T-cell (primary cell): ENCODE measurements at regions not wholly inside any gene's neighbourhood (a gene's known extent, or its start where the extent isn't known, plus 50 kb on each side); places are given as distances from the start of the nearest gene placed in this dataset.

Source experiments
- ATAC-seq, 4 experiments: fragments of 200-7000 bp in 3 of 4; fragments of 150-1000 bp in 1 of 4; cut with Tn5 transposase; replicated peaks in 1 of 4; 1 replicate in 3 of 4; 2 replicates in 1 of 4; pipeline ENCODE4 v1.10.0; 2021; ENCODE audit warnings: moderate library complexity in 3 of 4, mild to moderate bottlenecking in 2 of 4, moderate number of reproducible peaks in 1 of 4
- CTCF ChIA-PET, 2 donors: fragments of 300-600 bp; sonication (Branson Sonifier 250); formaldehyde crosslinking; loops; one replicate each; lab custom pipeline; 2022; ENCODE audit warnings: antibody characterized with exemption in 2 of 2; lab: Charles Lee
- POLR2A ChIA-PET, 2 donors: fragments of 300-600 bp; sonication (Branson Sonifier 250); formaldehyde crosslinking; loops; one replicate each; lab custom pipeline; 2022; ENCODE audit warnings: antibody characterized with exemption in 2 of 2; lab: Charles Lee
- DNase-seq, 35 experiments: peaks; one replicate each; pipeline versions ENCODE4 v3.0.0 to v3.0.0-alpha.2; 2013 to 2023
- H3K27ac ChIP-seq: one replicate; pipeline ENCODE4 v1.5.1; 2013; ENCODE audit warnings: low read length
- H3K27me3 ChIP-seq, 2 experiments: replicated peaks in 1 of 2; 1 replicate in 1 of 2; 2 replicates in 1 of 2; pipeline versions ENCODE4 v1.6.1 to v1.7.0; 2013; ENCODE audit warnings: low read length in 1 of 2, mixed read lengths in 1 of 2; ENCODE audit not compliant: control insufficient read depth in 2 of 2, insufficient read depth in 2 of 2; ENCODE audit errors: extremely low read depth in 1 of 2
- H3K36me3 ChIP-seq, 2 donors: 1 replicate in 1 of 2; 2 replicates in 1 of 2; pipeline versions ENCODE4 v1.6.1 to v1.7.0; 2013; ENCODE audit warnings: low read length in 1 of 2; ENCODE audit not compliant: control insufficient read depth in 2 of 2, insufficient read depth in 1 of 2; ENCODE audit errors: extremely low read depth in 1 of 2
- H3K4me1 ChIP-seq, 2 experiments: 1 replicate in 1 of 2; 2 replicates in 1 of 2; pipeline versions ENCODE4 v1.6.1 to v1.7.0; 2013; ENCODE audit warnings: low read length in 2 of 2, mixed read lengths in 1 of 2; ENCODE audit not compliant: insufficient read depth in 2 of 2, control insufficient read depth in 1 of 2; ENCODE audit errors: extremely low read depth in 1 of 2
- H3K4me3 ChIP-seq, 2 donors: 1 replicate in 1 of 2; 2 replicates in 1 of 2; pipeline versions ENCODE4 v1.5.1 to v1.7.0; 2013; ENCODE audit warnings: mild to moderate bottlenecking in 2 of 2, low read length in 1 of 2, moderate library complexity in 1 of 2; ENCODE audit not compliant: control insufficient read depth in 1 of 2; ENCODE audit errors: extremely low read depth in 1 of 2
- H3K9me3 ChIP-seq: 2 replicates; pipeline ENCODE4 v1.7.0; 2013
- H3K27ac Mint-ChIP-seq, 2 donors: one replicate each; pipeline ENCODE4 v1.8.0; 2020 to 2021; ENCODE audit warnings: mild to moderate bottlenecking in 2 of 2, mixed read lengths in 2 of 2
- H3K27me3 Mint-ChIP-seq, 2 donors: one replicate each; pipeline ENCODE4 v1.8.0; 2021 to 2022; ENCODE audit warnings: mixed read lengths in 2 of 2
- H3K36me3 Mint-ChIP-seq: one replicate; pipeline ENCODE4 v1.8.0; 2021; ENCODE audit warnings: mixed read lengths
- H3K4me1 Mint-ChIP-seq, 3 donors: one replicate each; pipeline ENCODE4 v1.8.0; 2020 to 2022; ENCODE audit warnings: mixed read lengths in 3 of 3, mild to moderate bottlenecking in 1 of 3
- H3K4me3 Mint-ChIP-seq, 3 donors: one replicate each; pipeline ENCODE4 v1.8.0; 2020 to 2022; ENCODE audit warnings: mild to moderate bottlenecking in 3 of 3, mixed read lengths in 3 of 3, moderate library complexity in 3 of 3
- H3K9me3 Mint-ChIP-seq, 3 donors: one replicate each; pipeline ENCODE4 v1.8.0; 2020 to 2022; ENCODE audit warnings: mixed read lengths in 3 of 3
- WGBS: methylation state at CpG from one replicate; pipeline ENCODE4 v1.1.5; 2013; ENCODE audit warnings: missing lambda C conversion rate; ENCODE audit not compliant: insufficient coverage; 5-methylcytosine and 5-hydroxymethylcytosine counted together

- H3K27me3 ChIP-seq: peaks cover 0 to 9% of the 10 kb centered on the region in 2 experiments
- no peak for ATAC-seq
- CTCF ChIA-PET: interaction anchor here in 1 of 2 donors (0.6 kb wide), 1 partner anchor 1481 kb away, joined by 3 read pairs; no protein-coding TSS in a partner anchor
- H3K4me3 ChIP-seq: no peak overlapping the region
- Mint-ChIP-seq H3K4me1 (no peaks in the 10 kb centered on the region), H3K9me3 (peaks cover 0 to 8% (median 0%) of the 10 kb centered on the region in 3 donors), H3K36me3 (no peaks in the 10 kb centered on the region), H3K27ac (no peak overlapping the region), H3K27me3 (peaks cover 1 to 10% of the 10 kb centered on the region in 2 donors), H3K4me3 (no peak overlapping the region)
- no peaks in the 10 kb centered on the region for H3K36me3 ChIP-seq
- no peaks in the 10 kb centered on the region for H3K4me1 ChIP-seq
- no peak for DNase-seq
- WGBS: 80% methylated on average over 2 of the region's 3 CpGs
- POLR2A ChIA-PET: no interaction called here
- no peaks in the 10 kb centered on the region for H3K9me3 ChIP-seq
- no peak overlapping the region for H3K27ac ChIP-seq
Observed at GRCh38 chr14:66219886-66220285, 266.3 kb upstream of the CCDC196 start.

DNA sequence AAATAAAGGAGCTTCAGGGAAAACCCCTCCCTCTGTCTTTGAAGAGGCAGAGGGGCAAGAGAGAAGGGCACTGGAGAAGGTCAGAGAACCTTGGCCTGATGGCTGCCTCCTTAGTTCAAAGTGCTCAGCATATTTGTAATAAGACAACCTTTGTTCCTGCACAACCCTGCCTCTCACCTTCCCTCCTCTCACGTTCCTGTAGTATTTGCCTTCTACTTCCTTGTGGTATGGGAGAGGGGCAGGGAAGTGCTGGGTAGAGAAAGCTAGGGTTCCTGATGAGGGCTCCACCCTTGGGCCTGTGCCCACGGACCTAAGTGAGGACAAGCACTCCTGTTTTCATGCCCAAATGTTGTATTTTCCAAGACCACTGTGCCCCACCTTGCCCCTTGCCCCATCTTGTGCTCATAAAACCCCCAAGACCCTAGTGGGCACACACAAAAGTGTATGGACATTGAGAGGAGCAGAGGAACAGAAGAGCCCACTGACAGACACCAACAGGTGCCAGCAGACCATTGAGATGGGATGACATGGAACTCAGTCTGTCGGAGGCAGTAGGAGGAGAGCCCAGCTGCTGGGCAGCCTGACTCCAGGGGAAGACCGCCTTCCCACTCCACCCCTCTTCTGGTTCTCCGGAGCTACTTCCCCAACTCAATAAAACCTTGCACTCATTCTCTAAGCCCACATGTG, 261.5 kb upstream of the CCDC196 start:
- Mint-ChIP-seq H3K9me3 (peaks cover 2 to 8% (median 3%) of the 10 kb centered on the region in 3 donors), H3K4me3 (no peak overlapping the region), H3K4me1 (no peaks in the 10 kb centered on the region), H3K27ac (no peak overlapping the region), H3K36me3 (no peaks in the 10 kb centered on the region), H3K27me3 (peaks cover 0 to 4% of the 10 kb centered on the region in 2 donors)
- CTCF ChIA-PET: no interaction called here
- POLR2A ChIA-PET: no interaction called here
- DNase-seq: no peak
- no peaks in the 10 kb centered on the region for H3K9me3 ChIP-seq
- H3K27ac ChIP-seq: no peak overlapping the region
- H3K4me1 ChIP-seq: no peaks in the 10 kb centered on the region
- H3K4me3 ChIP-seq: no peak overlapping the region
- ATAC-seq: no peak
- H3K27me3 ChIP-seq: peaks cover 0 to 7% of the 10 kb centered on the region in 2 experiments
- no peaks in the 10 kb centered on the region for H3K36me3 ChIP-seq
- 43% methylated on average over 1 of the region's 5 CpGs for WGBS

DNA sequence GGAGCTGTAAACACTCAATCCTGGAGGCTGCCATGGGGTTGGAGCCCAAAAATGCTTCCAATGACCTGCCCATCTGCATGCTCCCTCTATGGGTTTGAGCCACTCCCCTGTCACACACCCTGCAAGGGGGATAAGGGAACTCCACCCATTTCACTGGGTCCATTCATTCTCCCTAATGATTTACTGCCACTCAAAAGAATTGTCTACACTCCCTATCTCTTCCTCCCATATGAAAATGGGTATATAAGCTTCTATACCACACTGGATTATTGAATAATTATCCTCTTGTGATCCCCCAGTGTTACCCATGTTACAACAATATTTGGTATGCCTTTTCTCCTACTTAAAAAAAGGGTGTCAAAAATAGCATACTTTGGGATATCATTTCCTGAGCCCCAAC, 260.8 kb upstream of the CCDC196 start:
- ChIA-PET POLR2A (no interaction called here), CTCF (interaction anchor here in 1 of 2 donors (0.6 kb wide), 1 partner anchor 1346 kb away, joined by 3 read pairs; no protein-coding TSS in a partner anchor)
- Histone ChIP-seq H3K4me1 (no peaks in the 10 kb centered on the region), H3K9me3 (no peaks in the 10 kb centered on the region), H3K27me3 (peaks cover 0 to 9% of the 10 kb centered on the region in 2 experiments), H3K4me3 (no peak overlapping the region), H3K27ac (no peak overlapping the region), H3K36me3 (no peaks in the 10 kb centered on the region)
- DNase-seq: no peak
- peaks cover 2 to 8% (median 3%) of the 10 kb centered on the region in 3 donors for H3K9me3 Mint-ChIP-seq
- H3K36me3 Mint-ChIP-seq: no peaks in the 10 kb centered on the region
- no peak overlapping the region for H3K27ac Mint-ChIP-seq
- no peaks in the 10 kb centered on the region for H3K4me1 Mint-ChIP-seq
- ATAC-seq: no peak
- H3K27me3 Mint-ChIP-seq: peaks cover 0 to 7% of the 10 kb centered on the region in 2 donors
- no peak overlapping the region for H3K4me3 Mint-ChIP-seq

DNA sequence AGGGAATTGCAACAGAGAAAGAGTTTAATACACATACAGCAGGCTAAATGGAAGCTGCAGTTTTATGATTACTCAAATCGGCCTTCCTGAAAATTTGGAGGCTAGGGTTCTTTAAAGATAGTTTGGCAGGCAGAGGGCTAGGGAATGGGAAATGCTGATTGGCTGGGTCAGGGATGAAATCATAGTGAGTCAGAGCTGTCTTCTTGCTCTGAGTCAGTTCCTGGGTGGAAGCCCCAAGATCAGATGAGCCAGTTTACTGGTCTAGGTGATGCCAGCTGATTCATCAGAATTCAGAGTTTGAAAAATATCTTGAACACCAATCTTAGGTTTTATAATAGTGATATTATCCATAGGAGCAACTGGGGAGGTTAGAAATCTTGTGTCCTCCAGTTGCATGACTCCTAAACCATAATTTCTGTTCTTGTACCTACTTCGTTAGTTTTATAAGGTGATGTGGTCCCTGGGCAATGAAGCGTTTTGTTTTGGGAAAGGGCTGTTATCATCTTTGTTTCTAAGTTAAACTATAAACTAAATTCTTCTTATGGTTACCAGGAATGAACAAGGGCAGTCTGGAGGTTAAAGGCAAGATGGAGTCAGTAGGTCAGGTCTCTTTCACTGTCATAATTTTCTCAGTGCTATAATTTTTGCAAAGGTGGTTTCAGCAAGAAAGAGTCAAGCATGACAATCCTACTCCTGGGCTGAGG, 257.8 kb upstream of the CCDC196 start:
- ChIA-PET CTCF (no interaction called here), POLR2A (no interaction called here)
- Mint-ChIP-seq H3K36me3 (no peaks in the 10 kb centered on the region), H3K4me1 (peaks cover 0 to 2% (median 0%) of the 10 kb centered on the region in 3 donors), H3K27me3 (peaks cover 10 to 30% of the 10 kb centered on the region in 2 donors), H3K9me3 (peaks cover 2 to 8% (median 7%) of the 10 kb centered on the region in 3 donors), H3K4me3 (no peak overlapping the region), H3K27ac (no peak overlapping the region)
- H3K36me3 ChIP-seq: no peaks in the 10 kb centered on the region
- H3K27me3 ChIP-seq: peaks cover 0 to 11% of the 10 kb centered on the region in 2 experiments
- no peak overlapping the region for H3K27ac ChIP-seq
- WGBS: 100% methylated on average over 1 of the region's 3 CpGs
- no peak for DNase-seq
- no peak for ATAC-seq
- H3K4me1 ChIP-seq: no peaks in the 10 kb centered on the region
- no peak overlapping the region for H3K4me3 ChIP-seq
- no peaks in the 10 kb centered on the region for H3K9me3 ChIP-seq

- H3K4me3 Mint-ChIP-seq: no peak overlapping the region
- DNase-seq: no peak
- Histone ChIP-seq H3K4me3 (no peak overlapping the region), H3K27ac (no peak overlapping the region), H3K36me3 (no peaks in the 10 kb centered on the region), H3K4me1 (no peaks in the 10 kb centered on the region), H3K9me3 (no peaks in the 10 kb centered on the region), H3K27me3 (peaks cover 0 to 12% of the 10 kb centered on the region in 2 experiments)
- H3K4me1 Mint-ChIP-seq: peaks cover 0 to 2% (median 0%) of the 10 kb centered on the region in 3 donors
- H3K27me3 Mint-ChIP-seq: peaks cover 17 to 39% of the 10 kb centered on the region in 2 donors
- 29% methylated on average over 1 of the region's 4 CpGs for WGBS
- H3K36me3 Mint-ChIP-seq: no peaks in the 10 kb centered on the region
- no peak overlapping the region for H3K27ac Mint-ChIP-seq
- ChIA-PET CTCF (no interaction called here), POLR2A (no interaction called here)
- H3K9me3 Mint-ChIP-seq: peaks cover 2 to 8% (median 7%) of the 10 kb centered on the region in 3 donors
- no peak for ATAC-seq
Observed at GRCh38 chr14:66231820-66232219, 254.4 kb upstream of the CCDC196 start.

DNA sequence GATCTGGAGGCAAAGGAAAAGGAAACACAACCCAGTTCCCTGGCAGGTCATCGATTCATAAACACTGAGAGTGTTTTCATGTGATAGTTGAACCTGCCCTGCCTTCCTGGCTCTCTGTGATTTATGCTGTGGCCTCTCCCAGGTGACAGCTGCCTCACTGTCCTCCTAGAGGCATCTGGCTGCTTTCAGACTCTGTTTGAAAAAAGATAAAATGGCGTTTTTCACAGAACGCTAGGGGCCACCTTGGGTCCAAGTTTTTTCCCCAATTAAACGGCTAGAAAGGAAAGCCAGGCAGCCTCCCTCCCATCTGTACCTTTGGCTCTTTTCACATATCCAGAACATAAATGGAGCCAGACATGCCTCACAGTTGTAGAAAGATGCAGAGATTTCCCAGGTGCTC, 252.6 kb upstream of the CCDC196 start:
- Histone ChIP-seq H3K4me1 (no peaks in the 10 kb centered on the region), H3K27me3 (peaks cover 0 to 12% of the 10 kb centered on the region in 2 experiments), H3K9me3 (no peaks in the 10 kb centered on the region), H3K27ac (no peak overlapping the region), H3K4me3 (no peak overlapping the region), H3K36me3 (no peaks in the 10 kb centered on the region)
- ChIA-PET POLR2A (no interaction called here), CTCF (no interaction called here)
- 20% methylated on average over 1 of the region's 4 CpGs for WGBS
- ATAC-seq (no peak), DNase-seq (no peak)
- Mint-ChIP-seq H3K9me3 (peaks cover 0 to 4% (median under 1%) of the 10 kb centered on the region in 3 donors), H3K27ac (no peak overlapping the region), H3K36me3 (no peaks in the 10 kb centered on the region), H3K27me3 (peaks cover 17 to 42% of the 10 kb centered on the region in 2 donors), H3K4me1 (peaks cover 0 to 2% (median 0%) of the 10 kb centered on the region in 3 donors), H3K4me3 (no peak overlapping the region)
